ENCODE measurements at regions not wholly inside any gene's neighbourhood (a gene's known extent, or its start where the extent isn't known, plus 50 kb on each side); places are given as distances from the start of the nearest gene placed in this dataset.

- no peak for TF ChIP-seq CTCF (IDR thresholded peaks at IDR 0.05)
- no peak for TF ChIP-seq POLR2A (IDR thresholded peaks at IDR 0.05)
Observed at GRCh38 chrX:109926118-109926517, 76.8 kb upstream of the TMEM164 start.

Measured in ovary (tissue), 3 donors.